Frontal cortex (tissue), 3 donors: ENCODE measurements at regions not wholly inside any gene's neighbourhood (a gene's known extent, or its start where the extent isn't known, plus 50 kb on each side); places are given as distances from the start of the nearest gene placed in this dataset.
"Not testable (repeated sequence)": the region's sequence is repeated elsewhere in the genome, so short reads cannot be mapped to it uniquely, and the experiment has no call there.

Experiments used
- DNase-seq, 2 donors: peaks; one replicate each; pipeline ENCODE4 v3.0.0; 2012; ENCODE audit warnings: low spot score in 2 of 2
- FAIRE-seq: peaks from 2 replicates; lab custom pipeline; 2012; peaks lifted over from hg19 to GRCh38; lab: Jason Lieb, UNC
- donor health status: control.
- donor health status: control.
- donor health status: control.

- FAIRE-seq (no peak), DNase-seq (no peak)
Observed at GRCh38 chr2:175626796-175627195, 375.3 kb downstream of the LNPK start.

GRCh38 chr2:175624785-175625184 lies 377.3 kb downstream of the LNPK start:
- FAIRE-seq (no peak), DNase-seq (no peak)

- DNase-seq (no peak), FAIRE-seq (no peak)
Observed at GRCh38 chr2:175624211-175624761, 377.8 kb downstream of the LNPK start.

- FAIRE-seq (no peak), DNase-seq (no peak)
Observed at GRCh38 chr2:175621821-175622220, 380.2 kb downstream of the LNPK start.

- DNase-seq (no peak), FAIRE-seq (no peak)
Observed at GRCh38 chr2:175620106-175620505, 382.0 kb downstream of the LNPK start.

- no peak for DNase-seq
- no peak for FAIRE-seq
Observed at GRCh38 chr2:175619179-175620045, 382.7 kb downstream of the LNPK start.

GRCh38 chr2:175612280-175612679 lies 389.8 kb downstream of the LNPK start:
- FAIRE-seq (no peak), DNase-seq (no peak)

GRCh38 chr2:175606010-175606841 lies 395.8 kb downstream of the LNPK start:
- DNase-seq (no peak), FAIRE-seq (no peak)

- DNase-seq (no peak), FAIRE-seq (no peak)
Observed at GRCh38 chr2:175605640-175606009, 396.4 kb downstream of the LNPK start.

- no peak for DNase-seq
- no peak for FAIRE-seq
Observed at GRCh38 chr2:175601969-175602368, 400.1 kb downstream of the LNPK start.

GRCh38 chr2:175599966-175600831 lies 401.9 kb downstream of the LNPK start:
- DNase-seq (no peak), FAIRE-seq (no peak)

- FAIRE-seq (no peak), DNase-seq (no peak)
Observed at GRCh38 chr2:175597286-175597685, 404.8 kb downstream of the LNPK start.

- no peak for FAIRE-seq
- DNase-seq = no peak
Observed at GRCh38 chr2:175595139-175595538, 406.9 kb downstream of the LNPK start.

GRCh38 chr2:175593686-175594525 lies 408.2 kb downstream of the LNPK start:
- not testable (repeated sequence) for DNase-seq, FAIRE-seq

- DNase-seq, FAIRE-seq: not testable (repeated sequence)
Observed at GRCh38 chr2:175588213-175588612, 406.7 kb upstream of the ATP5MC3 start.

GRCh38 chr2:175585496-175585895 lies 404.0 kb upstream of the ATP5MC3 start:
- FAIRE-seq = no peak
- DNase-seq = no peak

GRCh38 chr2:175580652-175581051 lies 399.1 kb upstream of the ATP5MC3 start:
- FAIRE-seq (no peak), DNase-seq (no peak)

GRCh38 chr2:175579646-175580045 lies 398.1 kb upstream of the ATP5MC3 start:
- DNase-seq (no peak), FAIRE-seq (no peak)
